ENCODE measurements at regions not wholly inside any gene's neighbourhood (a gene's known extent, or its start where the extent isn't known, plus 50 kb on each side); places are given as distances from the start of the nearest gene placed in this dataset.
A peak's percentile ranks its signal among the peaks of the same experiment; 100 is the strongest.

DNA sequence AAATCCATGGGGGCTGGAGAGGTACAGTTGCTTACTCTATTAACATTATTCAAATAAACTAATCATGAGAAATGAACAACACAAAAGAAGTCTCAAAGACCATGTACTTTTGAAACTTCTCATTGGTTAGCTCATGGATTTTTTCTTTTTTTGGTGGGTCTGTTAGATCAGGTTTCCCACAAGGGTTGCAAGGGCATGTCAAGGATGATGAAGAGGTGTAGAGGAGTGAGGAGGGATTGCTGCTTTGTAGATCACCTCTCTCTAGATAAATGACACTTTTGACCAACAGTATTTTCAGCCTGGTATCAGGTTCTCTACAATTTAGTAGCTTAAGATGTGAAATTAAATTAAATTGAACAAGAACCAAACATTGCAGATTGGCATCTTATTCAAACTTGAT is 417.9 kb upstream of the AGA start:
- ATAC-seq (no peak), DNase-seq (no peak)
- Histone ChIP-seq H3K27ac (no peak overlapping the region), H3K4me3 (no peak overlapping the region), H3K36me3 (no peaks in the 10 kb centered on the region), H3K27me3 (no peaks in the 10 kb centered on the region), H3K9me3 (peaks cover 0 to 9% (median 0%) of the 10 kb centered on the region in 11 donors), H3K4me1 (peaks cover 0 to 13% (median 0%) of the 10 kb centered on the region in 9 donors)
- intact Hi-C loops (cut with DNase I), result no loop called here
- TF ChIP-seq, protein P1, sequence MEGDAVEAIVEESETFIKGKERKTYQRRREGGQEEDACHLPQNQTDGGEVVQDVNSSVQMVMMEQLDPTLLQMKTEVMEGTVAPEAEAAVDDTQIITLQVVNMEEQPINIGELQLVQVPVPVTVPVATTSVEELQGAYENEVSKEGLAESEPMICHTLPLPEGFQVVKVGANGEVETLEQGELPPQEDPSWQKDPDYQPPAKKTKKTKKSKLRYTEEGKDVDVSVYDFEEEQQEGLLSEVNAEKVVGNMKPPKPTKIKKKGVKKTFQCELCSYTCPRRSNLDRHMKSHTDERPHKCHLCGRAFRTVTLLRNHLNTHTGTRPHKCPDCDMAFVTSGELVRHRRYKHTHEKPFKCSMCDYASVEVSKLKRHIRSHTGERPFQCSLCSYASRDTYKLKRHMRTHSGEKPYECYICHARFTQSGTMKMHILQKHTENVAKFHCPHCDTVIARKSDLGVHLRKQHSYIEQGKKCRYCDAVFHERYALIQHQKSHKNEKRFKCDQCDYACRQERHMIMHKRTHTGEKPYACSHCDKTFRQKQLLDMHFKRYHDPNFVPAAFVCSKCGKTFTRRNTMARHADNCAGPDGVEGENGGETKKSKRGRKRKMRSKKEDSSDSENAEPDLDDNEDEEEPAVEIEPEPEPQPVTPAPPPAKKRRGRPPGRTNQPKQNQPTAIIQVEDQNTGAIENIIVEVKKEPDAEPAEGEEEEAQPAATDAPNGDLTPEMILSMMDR (IDR thresholded peaks at IDR 0.05), result no peak

DNA sequence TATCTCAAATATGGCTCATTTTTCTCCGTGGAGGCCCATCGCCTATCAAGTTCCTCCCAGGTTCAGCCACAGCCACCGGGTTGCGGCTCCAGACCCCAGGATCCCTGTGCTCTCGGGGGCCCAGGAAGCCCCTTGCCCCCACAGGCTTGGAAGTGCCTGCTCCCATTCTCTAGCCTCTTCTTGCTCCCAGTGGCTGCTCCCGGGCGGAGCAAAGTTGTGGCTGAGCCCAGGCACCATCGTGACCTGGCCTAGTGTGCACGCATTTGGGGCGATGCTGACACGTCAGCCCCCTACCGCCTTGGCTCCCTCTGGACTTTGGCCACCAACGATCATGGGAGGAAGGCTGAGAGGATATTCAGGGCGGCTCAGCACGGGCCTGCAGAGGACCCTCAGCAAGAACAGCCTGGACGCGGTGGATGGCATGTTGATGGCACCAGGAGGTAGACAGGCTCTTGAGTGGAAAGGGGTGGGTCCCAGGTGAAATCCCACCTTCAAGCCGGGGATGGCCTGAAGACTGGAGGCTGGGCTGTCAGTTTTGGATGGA is 419.4 kb upstream of the AGA start:
- WGBS, 2 donors, result 94 to 96% methylated on average over 18 of the region's 18 CpGs
- DNase-seq (no peak), ATAC-seq (peak in 1 of 8 donors; percentile 38)
- H3K27me3 ChIP-seq, result no peaks in the 10 kb centered on the region
- H3K4me3 ChIP-seq, result no peak overlapping the region
- TF ChIP-seq, protein P1 (IDR thresholded peaks at IDR 0.05), result no peak
- peaks cover 0 to 13% (median 0%) of the 10 kb centered on the region in 9 donors for H3K4me1 ChIP-seq
- no peak overlapping the region for H3K27ac ChIP-seq
- intact Hi-C loops (cut with DNase I), result no loop called here
- H3K36me3 ChIP-seq, result no peaks in the 10 kb centered on the region
- H3K9me3 ChIP-seq, result peaks cover 0 to 9% (median 0%) of the 10 kb centered on the region in 11 donors

GRCh38 chr4:177862541-177863176 is 420.4 kb upstream of the AGA start:
- DNase-seq, result peak; percentile 20 to 23
- intact Hi-C loops (cut with DNase I), result no loop called here
- H3K4me3 ChIP-seq, result no peak overlapping the region
- H3K4me1 ChIP-seq, result peaks cover 0 to 13% (median 0%) of the 10 kb centered on the region in 9 donors
- no peaks in the 10 kb centered on the region for H3K36me3 ChIP-seq
- H3K27me3 ChIP-seq, result no peaks in the 10 kb centered on the region
- H3K9me3 ChIP-seq, result peaks cover 0 to 9% (median 0%) of the 10 kb centered on the region in 11 donors
- no peak overlapping the region for H3K27ac ChIP-seq
- WGBS, 2 donors, result 73 to 76% methylated on average over 19 of the region's 19 CpGs
- ATAC-seq, result peak in 6 of 8 donors; percentile 62 to 82 (median 72)
- TF ChIP-seq, protein P1 (IDR thresholded peaks at IDR 0.05), result no peak

GRCh38 chr4:177879851-177880250 is 437.6 kb upstream of the AGA start:
- H3K4me3 ChIP-seq, result no peak overlapping the region
- ATAC-seq (no peak), DNase-seq (no peak)
- 53 to 64% methylated on average over 3 of the region's 3 CpGs for WGBS, 2 donors
- intact Hi-C loops (cut with DNase I), result no loop called here
- H3K9me3 ChIP-seq, result peaks cover 0 to 10% (median 0%) of the 10 kb centered on the region in 11 donors
- no peaks in the 10 kb centered on the region for H3K27me3 ChIP-seq
- no peaks in the 10 kb centered on the region for H3K36me3 ChIP-seq
- no peaks in the 10 kb centered on the region for H3K4me1 ChIP-seq
- TF ChIP-seq, protein P1 (IDR thresholded peaks at IDR 0.05), result no peak
- no peak overlapping the region for H3K27ac ChIP-seq
